GM18861 (cell line): ENCODE measurements at regions not wholly inside any gene's neighbourhood (a gene's known extent, or its start where the extent isn't known, plus 50 kb on each side); places are given as distances from the start of the nearest gene placed in this dataset.

Experiments used
- ATAC-seq: cut with Tn5 transposase; IDR thresholded peaks from one replicate; pipeline ENCODE4 v1.9.1; 2021; ENCODE audit not compliant: unreplicated experiment

DNA sequence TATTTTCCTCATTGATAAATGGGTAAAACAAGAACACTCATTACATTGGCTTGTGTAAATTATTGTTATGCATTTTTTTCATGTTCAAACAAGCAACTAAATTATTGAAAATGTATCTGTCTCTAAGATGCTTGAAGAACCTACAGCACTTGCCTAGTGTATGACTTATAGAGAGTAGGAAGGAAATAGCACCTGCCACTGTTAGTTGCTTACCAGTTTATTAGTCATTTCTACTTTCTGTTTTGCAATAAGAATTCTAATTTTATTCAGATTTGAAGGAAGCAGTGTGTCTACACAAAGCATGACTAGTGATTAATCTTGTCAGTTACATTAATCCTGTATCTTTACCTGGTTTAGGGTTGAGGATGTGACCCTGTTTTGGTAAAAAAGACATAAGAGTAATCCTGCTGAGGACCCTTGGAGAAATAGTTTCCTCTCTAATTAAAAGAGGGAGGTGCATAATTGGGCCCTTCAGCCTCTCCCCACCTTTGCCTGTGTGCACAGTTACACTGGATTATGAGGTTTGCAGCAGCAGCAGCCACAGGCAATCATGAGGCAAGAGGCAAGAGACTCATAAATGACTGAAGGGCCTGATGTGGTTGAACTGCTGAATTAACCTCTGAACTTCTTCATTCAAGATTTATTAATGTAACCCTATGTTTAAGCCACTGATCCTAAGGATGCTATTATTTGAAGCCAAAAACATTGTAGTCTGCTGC is 1202.1 kb downstream of the ADGRL3 start:
- no peak for ATAC-seq

GRCh38 chr4:62399242-62399641 is 1199.1 kb downstream of the ADGRL3 start:
- peak; percentile 73 for ATAC-seq

GRCh38 chr4:62398318-62398717 is 1198.2 kb downstream of the ADGRL3 start:
- ATAC-seq: no peak

- ATAC-seq: no peak
Observed at GRCh38 chr4:62394766-62395165, 1194.6 kb downstream of the ADGRL3 start.

DNA sequence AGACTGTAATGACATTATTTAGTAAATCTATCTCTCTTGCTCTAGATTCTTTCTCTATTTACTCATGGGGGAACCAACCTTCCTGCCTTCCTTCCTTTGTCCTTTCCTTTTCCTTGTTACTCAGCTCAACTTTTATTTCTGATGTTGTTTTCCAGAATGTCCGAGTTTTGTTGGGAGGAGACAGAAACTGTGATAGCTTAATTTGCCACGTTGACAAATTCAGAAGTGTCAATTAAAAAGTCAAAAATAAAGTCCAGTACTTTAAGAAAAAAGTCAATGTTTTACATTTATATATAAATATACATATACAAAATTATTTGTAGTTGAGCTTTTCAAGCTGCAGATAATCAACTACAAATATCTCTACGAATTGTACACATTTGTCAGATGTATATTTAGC is 1187.7 kb downstream of the ADGRL3 start:
- ATAC-seq: no peak

- ATAC-seq: no peak
Observed at GRCh38 chr4:62377700-62378099, 1177.6 kb downstream of the ADGRL3 start.

GRCh38 chr4:62377245-62377644 is 1177.1 kb downstream of the ADGRL3 start:
- no peak for ATAC-seq

DNA sequence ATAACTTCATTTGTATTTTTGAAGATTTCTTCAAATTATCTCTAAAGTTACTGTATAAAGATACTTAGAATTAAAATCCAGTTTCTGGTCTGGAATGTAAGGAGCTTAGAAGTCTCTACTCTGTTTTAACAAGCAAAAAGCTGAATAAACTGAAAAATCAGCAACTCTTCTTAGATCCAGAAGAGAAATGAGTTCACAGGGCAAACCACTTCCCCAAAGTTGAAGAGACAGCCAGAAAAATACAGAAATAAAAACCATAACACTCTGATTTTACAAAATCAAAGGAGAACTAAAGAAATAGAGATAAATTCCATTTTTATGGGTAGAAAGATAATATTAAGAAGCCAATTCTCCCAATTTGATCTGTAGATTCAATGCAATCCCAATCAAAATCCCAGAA is 1166.8 kb downstream of the ADGRL3 start:
- no peak for ATAC-seq

DNA sequence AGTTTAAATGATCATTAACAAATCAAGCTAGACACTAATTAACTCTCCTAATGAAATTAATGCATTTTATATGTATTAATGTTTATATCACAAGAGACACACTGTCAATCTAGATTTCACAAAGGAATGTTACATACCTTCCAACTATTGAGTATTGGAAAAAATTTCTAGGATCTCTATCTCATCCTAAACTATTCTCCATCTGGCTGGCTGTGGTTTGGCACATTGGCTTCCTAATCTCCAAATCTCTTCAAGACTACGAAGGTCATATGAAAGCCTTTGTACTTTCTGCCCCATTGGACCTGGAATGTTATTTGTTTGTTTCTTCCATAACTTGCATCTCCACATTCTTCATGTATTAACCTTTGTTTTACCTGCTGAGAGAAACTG is 1160.0 kb downstream of the ADGRL3 start:
- ATAC-seq: no peak

DNA sequence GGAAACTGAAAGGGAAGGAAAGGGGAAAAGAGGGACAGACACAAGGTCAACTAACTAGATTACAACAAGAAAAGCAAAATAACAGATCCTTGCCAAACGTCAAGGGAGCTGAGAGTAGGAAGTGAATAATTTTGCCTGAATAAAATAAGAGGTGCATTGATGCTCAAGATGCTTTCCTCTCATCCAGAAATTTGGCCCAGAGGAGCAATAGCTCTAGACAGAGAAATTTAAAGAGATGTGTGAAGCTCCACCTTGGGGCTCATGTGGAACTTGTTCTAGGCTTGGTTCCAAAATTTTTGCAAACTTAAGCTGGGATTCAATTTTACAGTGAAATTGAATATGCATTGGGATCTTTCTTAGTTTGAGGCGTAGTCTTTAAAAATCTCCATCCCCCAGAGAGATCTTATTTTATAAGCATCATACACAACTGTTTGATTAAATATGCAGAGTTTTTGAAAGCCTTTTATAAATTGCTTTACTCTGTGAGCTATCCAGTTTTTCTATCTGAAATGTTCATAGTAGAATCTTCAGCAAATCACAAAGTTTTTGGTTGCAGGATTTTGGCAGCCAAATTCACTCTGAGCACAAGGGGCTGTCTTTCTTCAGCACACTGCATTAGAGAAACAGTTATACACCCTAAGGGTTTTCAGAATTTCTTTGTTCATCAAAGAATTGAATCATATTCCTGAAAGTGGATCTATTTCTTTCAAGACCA is 1159.5 kb downstream of the ADGRL3 start:
- no peak for ATAC-seq

DNA sequence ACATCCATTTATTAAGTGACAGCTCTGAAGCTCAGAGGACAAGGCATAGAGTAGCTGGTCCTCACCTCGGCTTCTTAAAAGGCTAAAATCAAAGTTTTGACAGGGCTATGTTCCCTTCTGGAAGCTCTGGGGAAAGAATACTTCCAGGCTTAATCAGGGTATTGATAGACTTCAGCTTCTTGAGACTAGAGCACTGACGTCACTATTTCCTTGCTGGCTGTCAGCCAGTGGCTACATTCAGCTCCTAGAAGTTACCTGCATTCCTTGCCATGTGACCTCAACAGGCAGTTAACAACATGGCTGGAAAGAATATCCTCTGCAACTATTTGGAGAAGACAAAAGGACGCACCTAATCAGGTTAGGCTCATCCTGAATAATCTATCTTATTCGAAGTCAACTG is 1144.8 kb downstream of the ADGRL3 start:
- ATAC-seq: no peak

DNA sequence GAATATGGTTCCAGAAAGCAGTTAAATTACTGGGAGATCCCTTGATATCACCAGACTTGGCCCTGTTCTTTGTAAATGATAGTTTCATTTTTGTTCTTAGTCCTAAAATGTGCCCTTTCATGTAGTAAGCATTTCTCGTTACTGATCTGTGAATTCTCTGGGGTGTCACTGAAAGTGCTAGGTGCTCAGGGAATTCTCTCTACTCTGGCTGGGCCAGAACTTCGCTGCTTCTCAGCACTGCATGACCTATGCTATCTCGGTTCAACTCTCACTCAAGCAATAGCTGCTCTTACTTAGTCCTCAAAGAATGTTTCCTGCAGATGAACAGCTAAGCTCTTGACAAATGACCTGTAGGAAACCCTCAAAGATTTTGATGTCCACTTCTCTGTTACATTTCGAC is 1144.3 kb downstream of the ADGRL3 start:
- ATAC-seq: no peak

DNA sequence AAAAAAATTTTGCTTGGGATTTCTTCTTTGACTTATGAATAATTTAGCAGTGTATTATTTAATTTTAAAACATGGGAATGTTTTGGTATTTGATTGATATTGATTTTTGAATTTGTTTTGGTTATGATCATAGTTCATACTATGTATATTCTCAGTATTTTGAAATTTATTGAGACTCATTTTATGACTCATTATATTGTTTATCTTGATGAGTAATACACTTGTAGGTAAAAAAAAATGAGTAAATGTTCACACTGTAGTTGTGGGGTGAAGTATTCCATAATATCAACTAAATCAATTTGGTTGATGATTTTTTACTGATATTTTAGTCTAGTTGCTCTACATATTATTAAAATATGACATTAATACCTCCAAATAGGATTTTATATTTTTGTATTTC is 1142.2 kb downstream of the ADGRL3 start:
- ATAC-seq: no peak

DNA sequence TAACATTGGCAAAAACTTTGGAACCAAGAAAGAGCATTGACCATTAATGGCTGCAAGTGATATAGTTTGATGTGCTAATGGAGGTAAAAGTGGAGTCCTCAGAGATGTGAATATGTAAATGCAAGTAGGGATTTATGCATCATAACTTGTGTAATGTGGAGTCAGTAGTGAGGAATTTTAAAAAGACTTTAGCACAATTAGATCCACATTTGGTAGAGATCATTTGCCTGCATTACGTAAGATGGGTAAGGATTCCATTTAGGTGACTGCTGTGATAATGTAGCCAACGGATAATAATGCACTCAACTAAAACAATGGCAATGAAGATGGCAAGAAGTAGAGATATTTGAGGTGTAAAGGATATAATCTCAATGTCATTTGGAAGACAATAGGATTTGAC is 1128.4 kb downstream of the ADGRL3 start:
- ATAC-seq: no peak

GRCh38 chr4:62327612-62328297 is 1127.6 kb downstream of the ADGRL3 start:
- ATAC-seq: no peak

- ATAC-seq: no peak
Observed at GRCh38 chr4:62324215-62324614, 1124.1 kb downstream of the ADGRL3 start.

DNA sequence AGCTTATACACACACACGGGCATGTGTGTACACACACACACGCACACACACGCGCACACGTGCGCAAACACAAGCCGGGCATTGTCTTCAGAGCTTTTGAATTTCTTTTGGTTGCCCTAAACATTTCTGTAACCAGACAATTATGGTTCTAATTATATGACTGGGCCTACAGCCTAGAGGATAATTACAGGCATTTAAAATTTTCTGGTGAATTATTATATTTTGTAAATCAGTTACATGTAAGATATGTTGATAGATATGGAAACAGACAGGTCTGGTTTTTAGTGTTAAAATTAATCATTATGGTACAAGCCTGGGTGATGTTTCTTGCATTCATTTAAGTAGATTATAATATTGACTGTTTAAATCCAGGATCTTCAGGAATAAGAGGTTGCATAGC is 1120.5 kb downstream of the ADGRL3 start:
- no peak for ATAC-seq

DNA sequence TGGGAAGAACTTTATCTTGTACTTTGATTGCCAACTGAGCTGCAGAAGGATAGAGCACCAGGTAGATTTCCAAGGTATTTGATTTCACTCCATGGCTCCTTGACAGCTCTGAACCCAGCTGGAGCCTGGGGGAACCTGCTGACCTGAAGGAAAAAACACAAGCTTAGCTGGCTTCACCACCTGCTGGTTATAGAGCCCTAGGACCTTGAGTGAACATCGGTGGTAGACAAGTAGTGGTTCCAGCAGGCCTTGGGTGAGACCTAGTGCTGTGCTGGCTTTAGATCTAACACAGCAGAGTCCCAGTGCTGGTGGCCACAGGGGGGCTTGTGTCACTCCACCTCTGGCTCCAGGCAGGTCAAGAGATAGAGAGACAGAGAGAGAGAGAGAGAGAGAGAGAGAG is 1102.6 kb downstream of the ADGRL3 start:
- ATAC-seq: no peak

GRCh38 chr4:62301500-62301899 is 1101.4 kb downstream of the ADGRL3 start:
- no peak for ATAC-seq

- ATAC-seq: no peak
Observed at GRCh38 chr4:62293551-62293950, 1093.4 kb downstream of the ADGRL3 start.

GRCh38 chr4:62292911-62293310 is 1092.8 kb downstream of the ADGRL3 start:
- no peak for ATAC-seq
